ENCODE measurements at regions not wholly inside any gene's neighbourhood (a gene's known extent, or its start where the extent isn't known, plus 50 kb on each side); places are given as distances from the start of the nearest gene placed in this dataset.

DNA sequence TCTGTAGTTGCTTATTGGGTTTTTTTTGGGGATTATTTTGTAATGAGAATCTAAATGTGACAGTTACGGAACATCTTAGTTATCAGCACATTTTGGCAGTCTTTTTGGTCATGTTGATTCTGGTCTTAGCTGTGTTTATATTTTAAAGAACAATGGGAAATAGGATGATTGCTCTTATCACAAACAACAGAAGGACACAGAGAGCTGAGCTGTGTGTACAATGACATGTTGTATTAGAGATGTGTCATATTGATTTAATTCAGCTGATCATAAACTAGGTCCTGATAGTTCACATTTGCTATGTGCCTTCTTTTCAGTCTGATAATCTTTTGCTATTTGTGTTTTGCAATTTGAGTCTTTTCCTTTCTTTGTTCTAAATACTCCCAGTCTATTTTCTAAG is 781.7 kb downstream of the TRHDE start:
- peaks cover 23% of the 10 kb centered on the region for H3K9me3 ChIP-seq (ENCODE audit: control insufficient read depth, low read length)
- H4K8ac ChIP-seq (ENCODE audit: low read length) = no peak overlapping the region
- H3K27me3 ChIP-seq (ENCODE audit: control insufficient read depth in 1 of 2, insufficient read depth in 1 of 2, low read length in 2 of 2) = no peaks in the 10 kb centered on the region
- H2BK12ac ChIP-seq (ENCODE audit: low read length in 2 of 2) = no peak overlapping the region
- no peak overlapping the region for H2BK15ac ChIP-seq (ENCODE audit: low read depth, poor library complexity, severe bottlenecking)
- H3K14ac ChIP-seq (ENCODE audit: low read length in 2 of 2) = no peak overlapping the region
- no peak overlapping the region for H2BK5ac ChIP-seq (ENCODE audit: low read depth, low read length, poor library complexity, severe bottlenecking)
- H3K18ac ChIP-seq (ENCODE audit: low read depth in 1 of 2, low read length in 2 of 2) = no peak overlapping the region
- no peak for DNase-seq
- H2BK120ac ChIP-seq (ENCODE audit: low read depth, low read length) = no peak overlapping the region
- 90% methylated on average over 1 of the region's 1 CpG for WGBS
- H3K4ac ChIP-seq (ENCODE audit: low read depth in 1 of 2, low read length in 2 of 2) = no peak overlapping the region
- H3K4me1 ChIP-seq (ENCODE audit: control insufficient read depth, insufficient read depth, low read depth, low read length) = no peaks in the 10 kb centered on the region
- H2AFZ ChIP-seq (ENCODE audit: low read depth, low read length) = no peak overlapping the region
- H3K27ac ChIP-seq (ENCODE audit: low read length, poor library complexity, severe bottlenecking) = no peak overlapping the region
- no peak overlapping the region for H3K4me3 ChIP-seq (ENCODE audit: insufficient read depth in 1 of 2, low read depth in 1 of 2, low read length in 2 of 2)
- H3K4me2 ChIP-seq (ENCODE audit: low read length, poor library complexity, severe bottlenecking) = no peak overlapping the region
- H4K91ac ChIP-seq (ENCODE audit: low read length) = no peak overlapping the region
- H3K79me1 ChIP-seq (replicated peaks; ENCODE audit: low read length, poor library complexity, severe bottlenecking) = no peaks in the 10 kb centered on the region
- H2AK5ac ChIP-seq (ENCODE audit: low read length, severe bottlenecking) = no peak overlapping the region
- no peaks in the 10 kb centered on the region for H3K36me3 ChIP-seq (ENCODE audit: control insufficient read depth in 1 of 2, insufficient read depth in 2 of 2, low read depth in 1 of 2, low read length in 2 of 2)
- H3K23ac ChIP-seq (ENCODE audit: low read length in 2 of 2) = no peak overlapping the region
- no peak overlapping the region for H3K9ac ChIP-seq (ENCODE audit: low read length)

DNA sequence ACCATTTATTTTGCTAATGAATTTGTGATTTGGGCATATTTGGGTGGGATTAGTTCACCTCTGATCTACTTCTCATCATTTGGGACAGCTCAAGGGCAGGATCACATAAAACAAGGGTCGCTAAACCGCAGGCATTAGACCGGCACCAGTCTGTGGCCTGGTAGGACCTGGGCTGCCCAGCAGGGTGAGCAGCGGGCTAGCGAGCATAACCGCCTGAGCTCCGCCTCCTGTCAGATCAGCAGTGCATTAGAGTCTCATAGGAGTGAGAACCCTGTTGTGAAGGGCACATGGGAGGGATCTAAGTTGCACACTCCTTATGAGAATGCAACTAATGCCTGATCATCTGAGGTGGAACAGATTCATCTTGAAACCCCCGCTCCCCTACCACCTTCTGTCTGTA is 785.3 kb downstream of the TRHDE start:
- Histone ChIP-seq H3K27me3 (ENCODE audit: control insufficient read depth in 1 of 2, insufficient read depth in 1 of 2, low read length in 2 of 2) (no peaks in the 10 kb centered on the region), H3K4me3 (ENCODE audit: insufficient read depth in 1 of 2, low read depth in 1 of 2, low read length in 2 of 2) (no peak overlapping the region), H2BK15ac (ENCODE audit: low read depth, poor library complexity, severe bottlenecking) (no peak overlapping the region), H2AFZ (ENCODE audit: low read depth, low read length) (no peak overlapping the region), H2AK5ac (ENCODE audit: low read length, severe bottlenecking) (no peak overlapping the region), H4K8ac (ENCODE audit: low read length) (no peak overlapping the region), H2BK12ac (ENCODE audit: low read length in 2 of 2) (no peak overlapping the region), H3K27ac (ENCODE audit: low read length, poor library complexity, severe bottlenecking) (no peak overlapping the region), H3K9me3 (ENCODE audit: control insufficient read depth, low read length) (peaks cover 35% of the 10 kb centered on the region), H3K79me1 (replicated peaks; ENCODE audit: low read length, poor library complexity, severe bottlenecking) (no peaks in the 10 kb centered on the region), H3K36me3 (ENCODE audit: control insufficient read depth in 1 of 2, insufficient read depth in 2 of 2, low read depth in 1 of 2, low read length in 2 of 2) (no peaks in the 10 kb centered on the region), H3K4ac (ENCODE audit: low read depth in 1 of 2, low read length in 2 of 2) (no peak overlapping the region), H2BK120ac (ENCODE audit: low read depth, low read length) (no peak overlapping the region), H3K4me2 (ENCODE audit: low read length, poor library complexity, severe bottlenecking) (no peak overlapping the region), H2BK5ac (ENCODE audit: low read depth, low read length, poor library complexity, severe bottlenecking) (no peak overlapping the region), H4K91ac (ENCODE audit: low read length) (no peak overlapping the region), H3K18ac (ENCODE audit: low read depth in 1 of 2, low read length in 2 of 2) (no peak overlapping the region), H3K9ac (ENCODE audit: low read length) (no peak overlapping the region), H3K23ac (ENCODE audit: low read length in 2 of 2) (no peak overlapping the region), H3K4me1 (ENCODE audit: control insufficient read depth, insufficient read depth, low read depth, low read length) (no peaks in the 10 kb centered on the region), H3K14ac (ENCODE audit: low read length in 2 of 2) (no peak overlapping the region)
- WGBS = 92% methylated on average over 7 of the region's 8 CpGs
- no peak for DNase-seq

- Histone ChIP-seq H3K4me3 (ENCODE audit: insufficient read depth in 1 of 2, low read depth in 1 of 2, low read length in 2 of 2) (no peak overlapping the region), H2BK12ac (ENCODE audit: low read length in 2 of 2) (no peak overlapping the region), H3K27ac (ENCODE audit: low read length, poor library complexity, severe bottlenecking) (no peak overlapping the region), H2AK5ac (ENCODE audit: low read length, severe bottlenecking) (no peak overlapping the region), H3K4ac (ENCODE audit: low read depth in 1 of 2, low read length in 2 of 2) (no peak overlapping the region), H3K79me1 (replicated peaks; ENCODE audit: low read length, poor library complexity, severe bottlenecking) (no peaks in the 10 kb centered on the region), H4K91ac (ENCODE audit: low read length) (no peak overlapping the region), H3K14ac (ENCODE audit: low read length in 2 of 2) (no peak overlapping the region), H3K9ac (ENCODE audit: low read length) (no peak overlapping the region), H3K4me1 (ENCODE audit: control insufficient read depth, insufficient read depth, low read depth, low read length) (no peaks in the 10 kb centered on the region), H2BK120ac (ENCODE audit: low read depth, low read length) (no peak overlapping the region), H3K9me3 (ENCODE audit: control insufficient read depth, low read length) (peaks cover 4% of the 10 kb centered on the region), H3K27me3 (ENCODE audit: control insufficient read depth in 1 of 2, insufficient read depth in 1 of 2, low read length in 2 of 2) (no peaks in the 10 kb centered on the region), H3K4me2 (ENCODE audit: low read length, poor library complexity, severe bottlenecking) (no peak overlapping the region), H3K18ac (ENCODE audit: low read depth in 1 of 2, low read length in 2 of 2) (no peak overlapping the region), H2AFZ (ENCODE audit: low read depth, low read length) (no peak overlapping the region), H2BK15ac (ENCODE audit: low read depth, poor library complexity, severe bottlenecking) (no peak overlapping the region), H4K8ac (ENCODE audit: low read length) (no peak overlapping the region), H3K23ac (ENCODE audit: low read length in 2 of 2) (no peak overlapping the region), H2BK5ac (ENCODE audit: low read depth, low read length, poor library complexity, severe bottlenecking) (no peak overlapping the region), H3K36me3 (ENCODE audit: control insufficient read depth in 1 of 2, insufficient read depth in 2 of 2, low read depth in 1 of 2, low read length in 2 of 2) (no peaks in the 10 kb centered on the region)
- 84% methylated on average over 3 of the region's 3 CpGs for whole genome bisulfite sequencing
- DNase-seq = no peak
Observed at GRCh38 chr12:73065913-73066312, 793.7 kb downstream of the TRHDE start.

DNA sequence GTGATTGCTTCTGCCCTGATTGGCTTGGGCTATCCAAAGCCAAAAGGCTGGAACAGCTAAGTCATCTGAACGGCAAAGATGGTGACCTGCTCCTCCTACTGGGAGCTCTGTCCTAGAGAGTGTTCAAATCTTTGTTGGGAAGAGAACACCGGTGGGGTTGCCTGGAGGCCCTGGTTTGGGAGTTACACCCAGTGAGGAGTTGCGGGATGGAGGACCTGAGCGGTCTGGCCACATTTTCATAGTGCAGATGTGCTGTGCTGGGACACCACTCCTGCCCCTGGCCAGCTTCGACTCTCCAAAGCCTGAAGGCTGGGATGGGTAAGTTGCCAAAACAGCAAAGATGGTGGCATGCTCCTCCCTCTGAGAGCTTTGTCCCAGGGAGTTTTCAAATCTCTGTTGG is 795.4 kb downstream of the TRHDE start:
- no peak for DNase-seq
- Histone ChIP-seq H3K23ac (ENCODE audit: low read length in 2 of 2) (no peak overlapping the region), H3K27me3 (ENCODE audit: control insufficient read depth in 1 of 2, insufficient read depth in 1 of 2, low read length in 2 of 2) (no peaks in the 10 kb centered on the region), H2BK15ac (ENCODE audit: low read depth, poor library complexity, severe bottlenecking) (no peak overlapping the region), H2BK5ac (ENCODE audit: low read depth, low read length, poor library complexity, severe bottlenecking) (no peak overlapping the region), H3K27ac (ENCODE audit: low read length, poor library complexity, severe bottlenecking) (no peak overlapping the region), H3K79me1 (replicated peaks; ENCODE audit: low read length, poor library complexity, severe bottlenecking) (no peaks in the 10 kb centered on the region), H2AFZ (ENCODE audit: low read depth, low read length) (no peak overlapping the region), H3K14ac (ENCODE audit: low read length in 2 of 2) (no peak overlapping the region), H3K9ac (ENCODE audit: low read length) (no peak overlapping the region), H4K91ac (ENCODE audit: low read length) (no peak overlapping the region), H3K4me2 (ENCODE audit: low read length, poor library complexity, severe bottlenecking) (no peak overlapping the region), H3K4me1 (ENCODE audit: control insufficient read depth, insufficient read depth, low read depth, low read length) (no peaks in the 10 kb centered on the region), H3K4me3 (ENCODE audit: insufficient read depth in 1 of 2, low read depth in 1 of 2, low read length in 2 of 2) (no peak overlapping the region), H2AK5ac (ENCODE audit: low read length, severe bottlenecking) (no peak overlapping the region), H4K8ac (ENCODE audit: low read length) (no peak overlapping the region), H3K4ac (ENCODE audit: low read depth in 1 of 2, low read length in 2 of 2) (no peak overlapping the region), H2BK120ac (ENCODE audit: low read depth, low read length) (no peak overlapping the region), H3K36me3 (ENCODE audit: control insufficient read depth in 1 of 2, insufficient read depth in 2 of 2, low read depth in 1 of 2, low read length in 2 of 2) (no peaks in the 10 kb centered on the region), H3K9me3 (ENCODE audit: control insufficient read depth, low read length) (peaks cover 7% of the 10 kb centered on the region), H3K18ac (ENCODE audit: low read depth in 1 of 2, low read length in 2 of 2) (no peak overlapping the region), H2BK12ac (ENCODE audit: low read length in 2 of 2) (no peak overlapping the region)
- 92% methylated on average over 5 of the region's 5 CpGs for WGBS

Measured in mesenchymal stem cell (in vitro differentiated cells and primary cell).